Right kidney (tissue), 1 donor: ENCODE measurements at regions not wholly inside any gene's neighbourhood (a gene's known extent, or its start where the extent isn't known, plus 50 kb on each side); places are given as distances from the start of the nearest gene placed in this dataset.
A peak's percentile ranks its signal among the peaks of the same experiment; 100 is the strongest.

Experiments
- DNase-seq: peaks from one replicate; pipeline ENCODE4 v3.0.0-alpha.2; 2016

GRCh38 chr2:204237416-204237815 lies 300.9 kb downstream of the ICOS start:
- no peak for DNase-seq

- DNase-seq = no peak
Measured at GRCh38 chr2:204239411-204240165, 303.0 kb downstream of the ICOS start.

GRCh38 chr2:204240961-204241360 lies 304.3 kb upstream of the PARD3B start:
- no peak for DNase-seq

- DNase-seq = no peak
Measured at GRCh38 chr2:204249437-204249836, 295.8 kb upstream of the PARD3B start.

GRCh38 chr2:204250692-204251091 lies 294.6 kb upstream of the PARD3B start:
- DNase-seq = no peak

- DNase-seq = no peak
Measured at GRCh38 chr2:204251158-204251997, 293.9 kb upstream of the PARD3B start.

GRCh38 chr2:204251998-204252376 lies 293.3 kb upstream of the PARD3B start:
- DNase-seq = no peak

GRCh38 chr2:204255071-204255470 lies 290.2 kb upstream of the PARD3B start:
- no peak for DNase-seq

- no peak for DNase-seq
Measured at GRCh38 chr2:204255526-204255925, 289.7 kb upstream of the PARD3B start.

GRCh38 chr2:204257781-204258180 lies 287.5 kb upstream of the PARD3B start:
- DNase-seq = no peak

- DNase-seq = no peak
Measured at GRCh38 chr2:204258890-204259289, 286.4 kb upstream of the PARD3B start.

GRCh38 chr2:204260162-204260877 lies 285.0 kb upstream of the PARD3B start:
- peak; percentile 64 for DNase-seq

GRCh38 chr2:204260901-204261300 lies 284.4 kb upstream of the PARD3B start:
- no peak for DNase-seq

GRCh38 chr2:204261846-204262245 lies 283.4 kb upstream of the PARD3B start:
- no peak for DNase-seq

- no peak for DNase-seq
Measured at GRCh38 chr2:204264085-204264553, 281.2 kb upstream of the PARD3B start.

- DNase-seq = no peak
Measured at GRCh38 chr2:204264621-204265140, 280.6 kb upstream of the PARD3B start.

GRCh38 chr2:204265681-204266181 lies 279.5 kb upstream of the PARD3B start:
- DNase-seq = no peak

- no peak for DNase-seq
Measured at GRCh38 chr2:204268458-204268857, 276.8 kb upstream of the PARD3B start.

- DNase-seq = no peak
Measured at GRCh38 chr2:204268971-204269370, 276.3 kb upstream of the PARD3B start.

- no peak for DNase-seq
Measured at GRCh38 chr2:204272089-204272488, 273.2 kb upstream of the PARD3B start.

- no peak for DNase-seq
Measured at GRCh38 chr2:204272610-204273287, 272.5 kb upstream of the PARD3B start.

GRCh38 chr2:204274429-204274828 lies 270.8 kb upstream of the PARD3B start:
- no peak for DNase-seq
